Lower leg skin (tissue), 4 donors: ENCODE measurements at regions not wholly inside any gene's neighbourhood (a gene's known extent, or its start where the extent isn't known, plus 50 kb on each side); places are given as distances from the start of the nearest gene placed in this dataset.
A peak's percentile ranks its signal among the peaks of the same experiment; 100 is the strongest.

Experiments used
- DNase-seq, 2 donors: peaks; one replicate each; pipeline ENCODE4 v3.0.0-alpha.2; 2019; ENCODE audit warnings: low spot score in 2 of 2
- H3K4me3 ChIP-seq: fragments of 200-600 bp; sonication (generic); 2 replicates; pipeline ENCODE4 v1.5.1; 2017; ENCODE audit warnings: mild to moderate bottlenecking, low read depth; ENCODE audit not compliant: poor library complexity, severe bottlenecking
- CTCF ChIP-seq, 3 donors: fragments of 450-650 bp; IDR thresholded peaks; one replicate each; pipeline ENCODE4 v1.5.1; 2016; ENCODE audit warnings: antibody characterized with exemption in 3 of 3, mild to moderate bottlenecking in 3 of 3, moderate library complexity in 2 of 3
- POLR2A ChIP-seq, 2 donors: fragments of 450-650 bp; IDR thresholded peaks; one replicate each; pipeline ENCODE4 v1.6.1; 2016 to 2017; ENCODE audit warnings: antibody characterized with exemption in 2 of 2, mild to moderate bottlenecking in 1 of 2, moderate library complexity in 1 of 2
- WGBS, 2 donors: methylation state at CpG; one replicate each; pipeline ENCODE4 v1.1.5; 2018; 5-methylcytosine and 5-hydroxymethylcytosine counted together
- intact Hi-C: fragments of 100-400 bp; cut with DNase I; formaldehyde crosslinking; loops from one replicate; pipeline ENCODE4 v1.15.0; 2023; ENCODE audit warnings: low total_unique reads

GRCh38 chr12:113725557-113725876 is 240.6 kb downstream of the RBM19 start:
- WGBS, 2 donors = 89 to 93% methylated on average over 2 of the region's 2 CpGs
- intact Hi-C loops = no loop called here
- TF ChIP-seq CTCF (IDR thresholded peaks at IDR 0.05) = no peak
- TF ChIP-seq POLR2A (IDR thresholded peaks at IDR 0.05) = no peak
- no peak for DNase-seq
- H3K4me3 ChIP-seq = no peak overlapping the region

GRCh38 chr12:113724794-113725556 is 241.2 kb downstream of the RBM19 start:
- peak in 1 of 2 donors; percentile 63 for DNase-seq
- intact Hi-C loops = no loop called here
- TF ChIP-seq POLR2A (IDR thresholded peaks at IDR 0.05) = no peak
- no peak for TF ChIP-seq CTCF (IDR thresholded peaks at IDR 0.05)
- no peak overlapping the region for H3K4me3 ChIP-seq
- 68 to 69% methylated on average over 31 to 34 of the region's 34 CpGs for WGBS, 2 donors

- no peak overlapping the region for H3K4me3 ChIP-seq
- TF ChIP-seq CTCF (IDR thresholded peaks at IDR 0.05) = no peak
- no peak for TF ChIP-seq POLR2A (IDR thresholded peaks at IDR 0.05)
- intact Hi-C loops = no loop called here
- DNase-seq = no peak
- 88 to 90% methylated on average over 4 of the region's 4 CpGs for WGBS, 2 donors
These were observed 242.5 kb downstream of the RBM19 start for GRCh38 chr12:113723631-113724030.

- no peak for DNase-seq
- TF ChIP-seq CTCF (IDR thresholded peaks at IDR 0.05) (no peak), POLR2A (IDR thresholded peaks at IDR 0.05) (no peak)
- H3K4me3 ChIP-seq = no peak overlapping the region
- 58 to 68% methylated on average over 5 of the region's 5 CpGs for WGBS, 2 donors
- intact Hi-C loops = no loop called here
These were observed 243.4 kb downstream of the RBM19 start for GRCh38 chr12:113722747-113723146.

GRCh38 chr12:113720629-113721028 is 245.5 kb downstream of the RBM19 start:
- TF ChIP-seq CTCF (IDR thresholded peaks at IDR 0.05) = no peak
- no peak for TF ChIP-seq POLR2A (IDR thresholded peaks at IDR 0.05)
- intact Hi-C loops = no loop called here
- 28 to 41% methylated on average over 4 of the region's 4 CpGs for WGBS, 2 donors
- DNase-seq = no peak
- no peak overlapping the region for H3K4me3 ChIP-seq
